ENCODE measurements at regions not wholly inside any gene's neighbourhood (a gene's known extent, or its start where the extent isn't known, plus 50 kb on each side); places are given as distances from the start of the nearest gene placed in this dataset.

DNA sequence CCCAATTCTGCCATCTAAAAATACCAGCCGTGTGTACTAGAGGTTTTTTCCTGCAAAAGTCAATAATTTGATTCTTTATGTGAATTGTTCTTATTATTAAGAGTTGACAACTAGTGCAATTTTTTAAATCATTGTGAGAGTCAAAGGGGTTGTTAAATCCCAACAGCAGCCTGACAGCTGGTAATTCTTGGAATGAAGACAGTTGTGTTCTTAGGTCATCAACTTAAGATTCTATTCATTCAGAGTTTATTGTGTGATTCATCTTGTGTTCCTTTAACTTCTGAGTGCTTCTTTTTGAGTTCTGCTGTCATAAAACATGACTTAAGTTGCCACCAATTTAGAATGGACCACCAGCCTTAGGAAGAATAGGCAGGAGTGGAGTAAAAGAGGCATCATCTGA lies 329.0 kb downstream of the NAF1 start:
- TF ChIP-seq TAF1 (IDR thresholded peaks at IDR 0.05; ENCODE audit: low read depth, low read length), result no peak
- no peak for TF ChIP-seq POLR2A (IDR thresholded peaks at IDR 0.05; ENCODE audit: low read depth, low read length)
- no peak for TF ChIP-seq POLR2AphosphoS5 (IDR thresholded peaks at IDR 0.05; ENCODE audit: low read depth, low read length)
- no peak for TF ChIP-seq POU2F2 (IDR thresholded peaks at IDR 0.05; ENCODE audit: low read depth, low read length)

All from GM12891 (cell line).